H1 (cell line): ENCODE measurements at regions not wholly inside any gene's neighbourhood (a gene's known extent, or its start where the extent isn't known, plus 50 kb on each side); places are given as distances from the start of the nearest gene placed in this dataset.

ENCODE experiments used
- CTCF ChIA-PET: fragments of 300-600 bp; sonication (Branson Sonifier 250); formaldehyde crosslinking; loops from one replicate; lab custom pipeline; 2021; ENCODE audit not compliant: partially characterized antibody; lab: Charles Lee
- POLR2A ChIA-PET: fragments of 300-600 bp; sonication (Branson Sonifier 250); formaldehyde crosslinking; loops from one replicate; lab custom pipeline; 2021; ENCODE audit warnings: inconsistent platforms; ENCODE audit not compliant: partially characterized antibody; lab: Charles Lee
- DNase-seq, 2 experiments: peaks; one replicate each; pipeline versions ENCODE4 v3.0.0 to v3.0.0-alpha.2; 2010 to 2022; ENCODE audit warnings: low spot score in 2 of 2, low read depth in 1 of 2, mixed read lengths in 1 of 2
- FAIRE-seq: peaks from 2 replicates; lab custom pipeline; 2011; peaks lifted over from hg19 to GRCh38; lab: Jason Lieb, UNC
- H2AFZ ChIP-seq: 2 replicates; pipeline ENCODE4 v1.8.1; 2012; ENCODE audit warnings: low read length, inconsistent platforms
- H2AK5ac ChIP-seq: 2 replicates; pipeline ENCODE4 v1.6.1; 2013; ENCODE audit warnings: low read depth, low read length
- H2BK120ac ChIP-seq: replicated peaks from 2 replicates; pipeline ENCODE3; 2013; ENCODE audit warnings: low read depth, low read length, inconsistent platforms
- H2BK12ac ChIP-seq: 2 replicates; pipeline ENCODE4 v1.6.1; 2013; ENCODE audit warnings: low read depth, low read length
- H2BK15ac ChIP-seq: 2 replicates; pipeline ENCODE4 v1.6.1; 2013; ENCODE audit warnings: low read length
- H2BK20ac ChIP-seq: 2 replicates; pipeline ENCODE4 v1.6.1; 2013; ENCODE audit warnings: low read length
- H2BK5ac ChIP-seq: 2 replicates; pipeline ENCODE4 v1.6.1; 2013; ENCODE audit warnings: low read depth, low read length
- H3K14ac ChIP-seq: 2 replicates; pipeline ENCODE4 v1.6.1; 2013; ENCODE audit warnings: inconsistent platforms; ENCODE audit not compliant: insufficient read length
- H3K18ac ChIP-seq: 2 replicates; pipeline ENCODE4 v1.6.1; 2013; ENCODE audit warnings: low read length; ENCODE audit errors: extremely low read depth
- H3K23ac ChIP-seq: 2 replicates; pipeline ENCODE4 v1.6.1; 2013; ENCODE audit warnings: inconsistent platforms; ENCODE audit not compliant: insufficient read length
- H3K23me2 ChIP-seq: 2 replicates; pipeline ENCODE4 v1.6.1; 2013; ENCODE audit warnings: low read depth, low read length
- H3K27ac ChIP-seq: 2 replicates; pipeline ENCODE4 v1.6.1; 2011; ENCODE audit warnings: low read depth, low read length, inconsistent platforms
- H3K27me3 ChIP-seq, 4 experiments: replicated peaks in 1 of 4; 1 replicate in 1 of 4; 2 replicates in 3 of 4; pipeline versions ENCODE4 v1.6.1 to v1.8.1; 2011 to 2013; ENCODE audit warnings: low read length in 3 of 4, mild to moderate bottlenecking in 3 of 4, inconsistent platforms in 2 of 4, mixed read lengths in 2 of 4, moderate library complexity in 1 of 4; ENCODE audit not compliant: control insufficient read depth in 3 of 4, insufficient read depth in 3 of 4; ENCODE audit errors: extremely low read depth in 1 of 4
- H3K36me3 ChIP-seq, 4 experiments: 2 replicates each; pipeline versions ENCODE4 v1.6.1 to v1.8.1; 2011 to 2013; ENCODE audit warnings: mild to moderate bottlenecking in 4 of 4, low read length in 3 of 4, moderate library complexity in 2 of 4, control low read depth in 1 of 4, inconsistent platforms in 1 of 4; ENCODE audit not compliant: insufficient read depth in 4 of 4, control insufficient read depth in 2 of 4
- H3K4ac ChIP-seq: replicated peaks from 2 replicates; pipeline ENCODE3; 2013; ENCODE audit warnings: low read length, low read depth, mixed read lengths, inconsistent platforms; ENCODE audit not compliant: insufficient read length
- H3K4me1 ChIP-seq, 4 experiments: replicated peaks in 1 of 4; 1 replicate in 1 of 4; 2 replicates in 3 of 4; pipeline versions ENCODE4 v1.6.1 to v1.8.1; 2011 to 2013; ENCODE audit warnings: low read length in 3 of 4, inconsistent platforms in 2 of 4, mixed read lengths in 1 of 4; ENCODE audit not compliant: insufficient read depth in 4 of 4, control insufficient read depth in 3 of 4
- H3K4me2 ChIP-seq, 2 experiments: 2 replicates each; pipeline versions ENCODE4 v1.6.1 to v1.8.1; 2011 to 2013; ENCODE audit warnings: low read depth in 2 of 2, low read length in 2 of 2, control low read depth in 1 of 2, inconsistent platforms in 1 of 2, mild to moderate bottlenecking in 1 of 2; ENCODE audit not compliant: insufficient read depth in 1 of 2
- H3K4me3 ChIP-seq, 4 experiments: fragments of 200-600, 300-600 bp in 1 of 4; sonication (generic), shearing (Covaris generic), sonication (Bioruptor Twin) in 1 of 4; 2 replicates each; pipeline versions ENCODE4 v1.5.1 to v1.8.1; 2011 to 2016; ENCODE audit warnings: low read length in 4 of 4, low read depth in 3 of 4, control low read depth in 2 of 4, inconsistent platforms in 2 of 4, mild to moderate bottlenecking in 2 of 4, mixed read lengths in 1 of 4, moderate library complexity in 1 of 4; ENCODE audit not compliant: insufficient read depth in 2 of 4; ENCODE audit errors: extremely low read depth in 1 of 4
- H3K56ac ChIP-seq: replicated peaks from 2 replicates; pipeline ENCODE3; 2013; ENCODE audit warnings: low read depth, mild to moderate bottlenecking, mixed read lengths, low read length, inconsistent platforms; ENCODE audit not compliant: insufficient read length
- H3K79me1 ChIP-seq: 2 replicates; pipeline ENCODE4 v1.6.1; 2013; ENCODE audit warnings: low read depth, low read length, control low read depth
- H3K79me2 ChIP-seq, 2 experiments: 2 replicates each; pipeline versions ENCODE4 v1.6.1 to v1.8.1; 2012 to 2013; ENCODE audit warnings: low read length in 2 of 2, mild to moderate bottlenecking in 2 of 2, inconsistent platforms in 1 of 2; ENCODE audit not compliant: insufficient read depth in 2 of 2, control insufficient read depth in 1 of 2
- H3K9ac ChIP-seq, 4 experiments: replicated peaks in 1 of 4; 1 replicate in 1 of 4; 2 replicates in 3 of 4; pipeline versions ENCODE4 v1.6.1 to v1.8.1; 2011 to 2013; ENCODE audit warnings: low read depth in 3 of 4, low read length in 3 of 4, control low read depth in 2 of 4, mild to moderate bottlenecking in 2 of 4, moderate library complexity in 2 of 4, inconsistent platforms in 1 of 4; ENCODE audit errors: extremely low read depth in 1 of 4
- H3K9me3 ChIP-seq, 2 experiments: 2 replicates each; pipeline versions ENCODE4 v1.6.1 to v1.8.1; 2012 to 2013; ENCODE audit warnings: mild to moderate bottlenecking in 2 of 2, moderate library complexity in 2 of 2, control low read depth in 1 of 2, inconsistent platforms in 1 of 2, low read depth in 1 of 2, low read length in 1 of 2, mixed read lengths in 1 of 2; ENCODE audit not compliant: insufficient read depth in 2 of 2
- H4K20me1 ChIP-seq, 2 experiments: replicated peaks in 1 of 2; 2 replicates each; pipeline versions ENCODE3 to v1.8.1; 2011 to 2013; ENCODE audit warnings: inconsistent platforms in 2 of 2, low read length in 2 of 2, mild to moderate bottlenecking in 1 of 2; ENCODE audit not compliant: insufficient read depth in 2 of 2, control insufficient read depth in 1 of 2
- H4K5ac ChIP-seq: 2 replicates; pipeline ENCODE4 v1.6.1; 2013; ENCODE audit warnings: low read length, low read depth, mixed read lengths, inconsistent platforms; ENCODE audit not compliant: insufficient read length
- H4K8ac ChIP-seq: 2 replicates; pipeline ENCODE4 v1.8.0; 2013; ENCODE audit warnings: mild to moderate bottlenecking, moderate library complexity, low read length, inconsistent platforms; ENCODE audit not compliant: insufficient read depth; ENCODE audit errors: extremely low read depth
- H4K91ac ChIP-seq: replicated peaks from 2 replicates; pipeline ENCODE3; 2013; ENCODE audit warnings: low read length, mixed read lengths, inconsistent platforms; ENCODE audit not compliant: insufficient read length
- BACH1 ChIP-seq: IDR thresholded peaks from 2 replicates; pipeline ENCODE4 v1.6.1; 2012; ENCODE audit warnings: low read length, improper control_type of control experiment
- CREB1 ChIP-seq: IDR thresholded peaks from 2 replicates; pipeline ENCODE4 v1.6.1; 2012; ENCODE audit warnings: inconsistent platforms
- HDAC2 ChIP-seq, 2 experiments: fragments of 300-600 bp in 1 of 2; sonication (generic) in 1 of 2; IDR thresholded peaks; 2 replicates each; pipeline ENCODE4 v1.6.1; 2011 to 2012; ENCODE audit warnings: low read depth in 2 of 2, low read length in 2 of 2, mild to moderate bottlenecking in 2 of 2, moderate library complexity in 2 of 2, borderline replicate concordance in 1 of 2, inconsistent platforms in 1 of 2
- KDM5A ChIP-seq: fragments of 200-600 bp; IDR thresholded peaks from 2 replicates; pipeline ENCODE4 v1.7.1; 2012; ENCODE audit warnings: mild to moderate bottlenecking, low read length, inconsistent platforms, mixed read lengths
- RXRA ChIP-seq: IDR thresholded peaks from 2 replicates; pipeline ENCODE4 v1.6.1; 2011; ENCODE audit warnings: low read depth, mild to moderate bottlenecking, low read length, moderate library complexity; ENCODE audit not compliant: insufficient read depth
- ZNF274 ChIP-seq: IDR thresholded peaks from 2 replicates; pipeline ENCODE4 v1.7.0; 2012; ENCODE audit warnings: low read length, borderline replicate concordance; ENCODE audit errors: extremely low read depth
- WGBS, 2 experiments: shearing (Covaris generic) in 1 of 2; methylation state at CpG; one replicate each; pipeline versions ENCODE4 v1.1.6 to v1.1.7; 2013 to 2015; ENCODE audit warnings: low lambda C conversion rate in 2 of 2, mixed read lengths in 2 of 2, inconsistent platforms in 1 of 2, low coverage in 1 of 2, missing lambda C conversion rate in 1 of 2; ENCODE audit not compliant: insufficient replicate concordance in 2 of 2, insufficient coverage in 1 of 2, insufficient read length in 1 of 2; ENCODE audit errors: extremely low coverage in 1 of 2, missing lambda C conversion rate in 1 of 2; 5-methylcytosine and 5-hydroxymethylcytosine counted together

DNA sequence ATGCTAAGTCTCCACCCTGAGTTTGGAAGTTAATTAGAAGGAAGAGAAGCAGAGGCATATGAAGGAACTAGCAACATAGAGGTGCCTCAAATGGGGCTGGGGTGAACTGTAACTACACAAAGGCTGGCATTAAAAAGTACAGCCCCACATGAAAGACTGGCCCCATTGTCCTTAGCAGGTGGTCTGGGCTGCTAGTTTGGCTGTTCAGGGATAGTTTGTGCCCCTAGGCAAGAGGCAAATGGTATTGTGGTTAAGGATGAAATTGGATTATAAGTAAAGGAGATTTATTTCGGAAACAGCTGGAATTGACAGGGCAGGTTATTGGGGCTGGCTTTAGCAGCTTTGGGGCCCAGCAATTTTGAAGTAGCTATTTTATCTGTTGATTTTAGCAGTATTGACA lies 365.7 kb upstream of the TNP1 start:
- H3K9me3 ChIP-seq: no peaks in the 10 kb centered on the region
- H2AK5ac ChIP-seq: no peak overlapping the region
- CTCF ChIA-PET: interaction anchor here (1.5 kb wide), 1 partner anchor 59 kb away, joined by 4 read pairs; no protein-coding TSS in a partner anchor
- H3K9ac ChIP-seq: no peak overlapping the region
- no peak overlapping the region for H3K4me2 ChIP-seq
- H2BK20ac ChIP-seq: no peak overlapping the region
- POLR2A ChIA-PET: no interaction called here
- H3K14ac ChIP-seq: no peak overlapping the region
- no peak overlapping the region for H3K56ac ChIP-seq
- no peak overlapping the region for H2AFZ ChIP-seq
- no peak for DNase-seq
- H4K8ac ChIP-seq: no peak overlapping the region
- no peaks in the 10 kb centered on the region for H3K36me3 ChIP-seq
- H3K79me1 ChIP-seq: no peaks in the 10 kb centered on the region
- no peaks in the 10 kb centered on the region for H3K4me1 ChIP-seq
- no peak overlapping the region for H3K18ac ChIP-seq
- H3K27me3 ChIP-seq: no peaks in the 10 kb centered on the region
- H3K4ac ChIP-seq: no peak overlapping the region
- H3K27ac ChIP-seq: no peak overlapping the region
- H2BK120ac ChIP-seq: no peak overlapping the region
- H3K4me3 ChIP-seq: no peak overlapping the region
- no peaks in the 10 kb centered on the region for H3K23me2 ChIP-seq
- no peak overlapping the region for H3K23ac ChIP-seq
- TF ChIP-seq ZNF274: no peak
- TF ChIP-seq KDM5A: no peak
- TF ChIP-seq CREB1: no peak
- no peak for TF ChIP-seq RXRA
- no peak for TF ChIP-seq HDAC2 (IDR thresholded peaks at IDR 0.05; ENCODE audit: borderline replicate concordance in 1 of 2, low read depth in 2 of 2, low read length in 2 of 2)
- no peak for TF ChIP-seq BACH1
- no peak overlapping the region for H2BK15ac ChIP-seq
- H4K5ac ChIP-seq: no peak overlapping the region
- no peak for FAIRE-seq
- H4K91ac ChIP-seq: no peak overlapping the region
- 88 to 100% methylated on average over 1 of the region's 1 CpG for WGBS, 2 experiments
- no peak overlapping the region for H2BK12ac ChIP-seq
- no peaks in the 10 kb centered on the region for H4K20me1 ChIP-seq
- no peak overlapping the region for H2BK5ac ChIP-seq
- H3K79me2 ChIP-seq: no peaks in the 10 kb centered on the region
